Epidermal melanocyte (primary cell): ENCODE measurements at regions not wholly inside any gene's neighbourhood (a gene's known extent, or its start where the extent isn't known, plus 50 kb on each side); places are given as distances from the start of the nearest gene placed in this dataset.
"Not testable (repeated sequence)": the region's sequence is repeated elsewhere in the genome, so short reads cannot be mapped to it uniquely, and the experiment has no call there.

Experiments
- DNase-seq: peaks from one replicate; pipeline ENCODE4 v3.0.0; 2011; ENCODE audit warnings: low spot score; ENCODE audit not compliant: insufficient read length

GRCh38 chr4:108458681-108459080 is 161.7 kb upstream of the RPL34 start:
- no peak for DNase-seq

DNA sequence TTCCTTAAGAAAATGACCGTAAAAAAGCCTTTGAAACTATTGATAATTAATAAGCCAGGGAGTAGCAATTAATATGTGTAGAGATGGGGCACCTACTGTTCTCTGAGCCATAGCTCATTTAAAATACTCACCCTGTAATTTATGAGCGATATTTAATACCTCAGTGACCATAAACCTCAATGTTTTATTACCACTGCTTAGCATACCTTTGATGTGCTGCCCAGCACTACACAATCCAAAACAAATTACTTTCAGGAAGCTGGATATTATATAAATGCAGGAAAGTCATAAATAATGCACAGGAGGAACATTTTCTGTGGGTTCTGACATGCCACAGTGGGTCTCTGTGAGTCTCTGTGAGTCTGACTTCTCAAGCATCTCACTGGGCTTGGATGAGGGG is 166.1 kb upstream of the RPL34 start:
- no peak for DNase-seq

- no peak for DNase-seq
Observed at GRCh38 chr4:108453366-108453765, 167.0 kb upstream of the RPL34 start.

DNA sequence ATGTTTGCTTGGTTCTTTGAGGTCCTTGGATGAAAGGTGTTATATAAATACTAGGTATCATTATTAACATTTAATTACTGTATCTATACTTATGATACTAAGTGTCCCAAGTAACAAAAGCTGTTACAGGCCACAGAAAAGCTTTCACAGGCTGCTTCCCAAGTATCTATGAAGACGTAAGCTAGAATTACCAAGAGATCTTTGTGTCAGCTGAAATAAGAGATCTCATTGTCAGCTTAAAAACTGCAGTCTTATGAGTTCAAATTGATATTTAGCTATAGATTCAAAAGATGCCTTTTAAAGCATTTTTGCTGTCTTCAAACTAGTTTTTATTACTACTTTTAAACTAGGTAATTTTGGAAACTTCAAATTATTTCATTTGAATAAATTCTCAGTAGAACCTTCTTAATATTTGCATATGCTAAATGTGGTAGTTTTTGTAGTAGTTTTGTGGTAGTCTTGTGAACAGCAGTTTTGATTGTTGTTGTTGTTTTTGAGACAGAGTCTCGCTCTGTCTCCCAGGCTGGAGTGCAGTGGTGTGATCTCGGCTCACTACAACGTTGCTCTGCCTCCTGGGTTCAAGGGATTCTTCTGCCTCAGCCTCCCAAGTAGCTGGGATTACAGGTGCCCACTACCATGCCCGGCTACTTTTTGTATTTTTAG is 170.0 kb upstream of the RPL34 start:
- DNase-seq, result no peak

GRCh38 chr4:108449129-108449528 is 171.2 kb upstream of the RPL34 start:
- DNase-seq, result no peak

GRCh38 chr4:108446556-108446955 is 173.8 kb upstream of the RPL34 start:
- no peak for DNase-seq

GRCh38 chr4:108445716-108446115 is 174.7 kb upstream of the RPL34 start:
- DNase-seq, result no peak

GRCh38 chr4:108443585-108443984 is 176.8 kb upstream of the RPL34 start:
- no peak for DNase-seq

GRCh38 chr4:108433832-108434231 is 186.5 kb upstream of the RPL34 start:
- DNase-seq, result no peak

DNA sequence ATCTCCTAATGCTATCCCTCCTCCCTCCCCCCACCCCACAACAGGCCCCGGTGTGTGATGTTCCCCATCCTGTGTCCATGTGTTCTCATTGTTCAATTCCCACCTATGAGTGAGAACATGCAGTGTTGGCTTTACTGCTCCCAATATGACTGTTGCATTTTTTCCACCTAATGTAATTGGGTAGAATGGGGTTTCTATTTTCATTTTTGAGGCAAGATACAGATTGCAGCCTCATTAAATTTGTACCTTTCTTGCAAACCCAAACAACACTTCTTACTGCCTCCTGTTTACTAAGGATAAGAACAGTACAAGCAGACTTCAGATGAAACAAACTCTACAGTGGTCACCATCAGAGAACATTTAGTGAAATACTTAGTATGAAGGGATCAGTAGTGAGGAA is 187.0 kb upstream of the RPL34 start:
- not testable (repeated sequence) for DNase-seq

DNA sequence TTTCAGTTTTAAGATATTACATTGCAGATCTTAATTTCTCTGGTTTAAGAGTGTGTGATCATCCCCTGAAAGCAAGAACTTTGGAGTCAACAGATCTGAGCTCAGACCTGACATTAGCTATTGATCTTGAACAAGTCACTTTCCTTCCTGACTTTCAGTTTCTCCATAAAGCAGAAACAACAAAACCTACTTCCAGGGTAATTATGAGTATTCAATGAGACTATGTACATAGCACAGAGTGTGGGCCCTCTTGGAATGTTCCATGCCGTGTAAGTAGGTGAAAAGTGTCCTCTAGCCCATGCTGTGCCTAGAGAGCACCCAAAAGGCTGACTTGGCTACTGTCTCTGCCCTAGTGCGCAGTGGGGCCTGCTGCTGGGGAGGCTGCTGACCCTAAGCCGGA is 188.0 kb upstream of the RPL34 start:
- no peak for DNase-seq

- DNase-seq, result no peak
Observed at GRCh38 chr4:108431986-108432385, 188.4 kb upstream of the RPL34 start.

- DNase-seq, result no peak
Observed at GRCh38 chr4:108430921-108431320, 189.5 kb upstream of the RPL34 start.

GRCh38 chr4:108429662-108430061 is 190.7 kb upstream of the RPL34 start:
- DNase-seq, result no peak

DNA sequence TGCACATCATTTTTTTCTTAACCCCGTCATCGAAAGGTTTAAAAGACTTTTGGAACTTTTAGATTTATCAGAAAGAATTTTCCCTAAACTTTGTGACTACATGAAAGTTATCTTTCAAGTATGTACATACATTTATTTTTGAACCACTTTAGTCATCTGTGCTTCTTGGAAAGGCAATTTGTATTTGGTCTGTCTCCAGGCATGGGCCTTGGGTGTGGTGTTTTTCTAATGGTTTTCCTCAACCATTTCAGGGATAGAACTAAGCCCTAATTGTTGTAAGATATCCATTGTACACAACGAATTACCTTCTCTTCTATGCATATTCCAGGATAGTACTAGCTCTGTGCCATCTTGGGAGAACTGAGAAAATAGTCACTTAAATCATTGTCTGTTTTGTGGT is 191.5 kb upstream of the RPL34 start:
- DNase-seq, result no peak

GRCh38 chr4:108427946-108428485 is 192.4 kb upstream of the RPL34 start:
- no peak for DNase-seq

DNA sequence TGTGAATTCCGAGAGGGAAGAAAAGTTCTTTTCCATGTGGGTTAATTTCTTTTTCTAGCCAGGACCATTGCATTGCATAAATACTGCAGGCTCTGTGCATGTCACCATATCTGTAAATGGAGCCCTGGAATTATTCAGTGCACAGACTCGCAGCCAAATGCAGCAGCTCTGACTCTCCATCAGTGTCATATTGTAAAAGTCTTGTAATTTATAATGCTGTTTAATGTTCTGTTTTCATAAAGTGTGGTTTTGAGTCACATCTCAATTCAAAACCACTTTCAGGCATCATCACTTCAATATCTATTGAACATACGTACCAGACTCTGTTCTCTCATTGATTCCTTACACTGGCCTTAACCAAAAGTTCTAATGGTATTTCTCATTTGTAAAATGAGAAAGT is 193.9 kb upstream of the RPL34 start:
- DNase-seq, result no peak

- DNase-seq, result no peak
Observed at GRCh38 chr4:108425988-108426387, 194.4 kb upstream of the RPL34 start.

DNA sequence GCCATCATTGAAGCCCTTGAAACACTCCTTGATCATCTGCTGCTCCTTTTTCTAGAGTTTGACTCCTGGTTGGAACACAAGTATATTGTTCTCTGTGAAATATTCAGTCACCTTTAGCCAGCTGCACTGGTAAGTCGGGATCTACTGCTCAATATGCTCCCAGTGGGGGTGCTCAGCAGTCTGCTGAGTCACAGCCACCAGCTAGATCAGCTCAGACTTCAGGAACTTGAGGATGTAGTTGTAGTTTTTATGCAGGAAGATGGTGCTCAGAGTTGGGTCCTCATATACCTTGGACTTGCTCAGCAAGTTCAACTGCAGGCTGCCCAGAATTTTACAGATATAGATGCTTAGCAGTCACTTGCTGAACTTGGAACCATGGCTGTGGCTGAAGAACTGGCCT is 202.5 kb upstream of the RPL34 start:
- no peak for DNase-seq

DNA sequence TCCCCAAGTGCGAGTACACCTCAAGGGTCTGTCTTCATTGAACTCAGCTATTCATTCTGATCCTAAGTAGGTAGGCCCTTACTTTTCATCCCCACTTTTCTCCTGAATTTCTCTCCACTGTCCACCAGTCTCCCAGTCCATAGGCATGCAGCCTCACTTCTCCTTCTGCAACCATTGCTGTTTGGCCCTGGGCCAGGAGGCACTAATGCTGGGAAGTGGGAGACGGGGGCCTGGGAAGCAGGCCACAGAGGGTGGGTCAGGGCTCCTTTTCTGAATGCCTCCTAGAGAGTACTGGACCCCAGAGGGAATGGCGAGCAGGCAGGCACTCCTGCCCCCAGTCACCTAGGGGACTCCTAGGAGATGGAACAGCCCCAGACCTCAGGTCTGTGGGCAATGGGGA is 203.5 kb upstream of the RPL34 start:
- DNase-seq, result no peak

DNA sequence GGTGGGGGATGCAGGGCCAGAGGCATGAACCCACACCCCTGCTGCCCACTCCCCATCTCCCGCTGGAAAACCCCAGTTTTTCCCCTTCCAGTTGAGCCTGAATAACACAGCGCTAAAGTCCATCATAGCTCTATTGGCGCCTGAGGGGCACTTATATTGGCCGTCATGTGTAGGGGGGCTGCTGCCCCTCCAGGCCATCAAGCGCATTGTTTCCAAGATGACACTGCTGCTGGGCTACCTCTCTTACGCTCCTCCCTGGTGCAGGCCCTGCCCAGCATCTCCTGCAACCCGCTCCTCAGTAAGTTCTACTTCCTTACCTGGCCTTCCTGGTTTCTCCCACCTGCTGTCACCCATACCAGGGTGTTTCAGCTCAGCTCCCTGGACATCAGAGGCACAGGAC is 205.0 kb upstream of the RPL34 start:
- no peak for DNase-seq

DNA sequence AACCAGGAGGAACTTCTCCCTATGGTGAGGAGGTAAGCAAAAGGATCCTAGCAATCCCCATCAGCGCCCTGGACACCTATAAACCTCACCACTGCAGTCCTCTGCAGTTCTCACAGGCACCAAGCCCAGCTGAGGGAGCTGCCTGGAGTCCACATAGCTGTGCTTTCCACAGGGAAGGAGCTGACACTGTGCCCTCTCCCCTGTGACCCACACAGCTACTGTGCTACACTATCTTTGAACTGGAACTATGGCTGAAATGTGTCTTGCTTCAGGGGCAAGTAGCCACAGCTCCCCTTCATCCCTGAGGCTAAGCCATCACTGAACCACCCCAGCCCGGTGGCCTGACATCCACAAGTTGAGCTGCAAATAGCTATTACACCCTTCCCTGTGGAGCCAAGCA is 208.5 kb upstream of the RPL34 start:
- DNase-seq, result no peak

DNA sequence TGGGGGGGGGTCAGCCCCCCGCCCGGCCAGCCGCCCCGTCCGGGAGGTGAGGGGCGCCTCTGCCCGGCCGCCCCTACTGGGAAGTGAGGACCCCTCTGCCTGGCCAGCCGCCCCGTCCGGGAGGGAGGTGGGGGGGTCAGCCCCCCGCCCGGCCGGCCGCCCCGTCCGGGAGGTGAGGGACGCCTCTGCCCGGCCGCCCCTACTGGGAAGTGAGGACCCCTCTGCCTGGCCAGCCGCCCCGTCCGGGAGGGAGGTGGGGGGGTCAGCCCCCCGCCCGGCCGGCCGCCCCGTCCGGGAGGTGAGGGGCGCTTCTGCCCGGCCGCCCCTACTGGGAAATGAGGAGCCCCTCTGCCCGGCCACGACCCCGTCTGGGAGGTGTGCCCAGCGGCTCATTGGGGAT is 210.7 kb upstream of the RPL34 start:
- not testable (repeated sequence) for DNase-seq

- DNase-seq, result no peak
Observed at GRCh38 chr4:108405586-108405985, 214.8 kb upstream of the RPL34 start.
